Activated naive CD8-positive, alpha-beta T cell treated with anti-CD3 and anti-CD28 coated beads, Interleukin-2, amount 50 U/mL, for 24 hours (primary cell): ENCODE measurements at regions not wholly inside any gene's neighbourhood (a gene's known extent, or its start where the extent isn't known, plus 50 kb on each side); places are given as distances from the start of the nearest gene placed in this dataset.

Experiments
- ATAC-seq: fragments of 150-1000 bp; cut with Tn5 transposase; one replicate; pipeline ENCODE4 v1.10.0; 2021
- DNase-seq: peaks from one replicate; pipeline ENCODE4 v3.0.0; 2021
- H3K27ac Mint-ChIP-seq: one replicate; pipeline ENCODE4 v1.8.0; 2021; ENCODE audit warnings: mild to moderate bottlenecking, mixed read lengths
- H3K27me3 Mint-ChIP-seq: one replicate; pipeline ENCODE4 v1.8.0; 2021; ENCODE audit warnings: mixed read lengths
- H3K36me3 Mint-ChIP-seq: one replicate; pipeline ENCODE4 v1.8.0; 2021; ENCODE audit warnings: low read depth, mixed read lengths
- H3K4me1 Mint-ChIP-seq: one replicate; pipeline ENCODE4 v1.8.0; 2021; ENCODE audit warnings: mixed read lengths
- H3K4me3 Mint-ChIP-seq: one replicate; pipeline ENCODE4 v1.8.0; 2021; ENCODE audit warnings: mild to moderate bottlenecking, moderate library complexity, mixed read lengths
- H3K9me3 Mint-ChIP-seq: one replicate; pipeline ENCODE4 v1.8.0; 2021; ENCODE audit warnings: mixed read lengths

GRCh38 chr4:28362169-28362568 lies 1501.5 kb downstream of the STIM2 start:
- ATAC-seq (no peak), DNase-seq (no peak)
- no peaks in the 10 kb centered on the region for H3K4me1 Mint-ChIP-seq
- H3K4me3 Mint-ChIP-seq, result no peak overlapping the region
- no peaks in the 10 kb centered on the region for H3K27me3 Mint-ChIP-seq
- peaks cover 4% of the 10 kb centered on the region for H3K9me3 Mint-ChIP-seq
- no peak overlapping the region for H3K27ac Mint-ChIP-seq
- H3K36me3 Mint-ChIP-seq, result no peaks in the 10 kb centered on the region

- no peaks in the 10 kb centered on the region for H3K36me3 Mint-ChIP-seq
- H3K4me3 Mint-ChIP-seq, result no peak overlapping the region
- DNase-seq (no peak), ATAC-seq (no peak)
- no peaks in the 10 kb centered on the region for H3K27me3 Mint-ChIP-seq
- no peaks in the 10 kb centered on the region for H3K4me1 Mint-ChIP-seq
- H3K27ac Mint-ChIP-seq, result no peak overlapping the region
- H3K9me3 Mint-ChIP-seq, result peaks cover 9% of the 10 kb centered on the region
Observed at GRCh38 chr4:28369499-28369898, 1508.9 kb downstream of the STIM2 start.

GRCh38 chr4:28373191-28373590 lies 1512.5 kb downstream of the STIM2 start:
- Mint-ChIP-seq H3K9me3 (peaks cover 18% of the 10 kb centered on the region), H3K4me3 (no peak overlapping the region)

GRCh38 chr4:28373601-28374000 lies 1513.0 kb downstream of the STIM2 start:
- Mint-ChIP-seq H3K27ac (no peak overlapping the region), H3K27me3 (no peaks in the 10 kb centered on the region), H3K36me3 (no peaks in the 10 kb centered on the region), H3K4me3 (no peak overlapping the region), H3K4me1 (no peaks in the 10 kb centered on the region), H3K9me3 (peaks cover 18% of the 10 kb centered on the region)
- DNase-seq (no peak), ATAC-seq (no peak)

More at GRCh38 chr4:28373191-28373590, 1512.5 kb downstream of the STIM2 start:
- H3K36me3 Mint-ChIP-seq, result no peaks in the 10 kb centered on the region
- H3K27ac Mint-ChIP-seq, result no peak overlapping the region
- no peaks in the 10 kb centered on the region for H3K4me1 Mint-ChIP-seq
- no peaks in the 10 kb centered on the region for H3K27me3 Mint-ChIP-seq
- DNase-seq (no peak), ATAC-seq (no peak)

- ATAC-seq (no peak), DNase-seq (no peak)
- peaks cover 26% of the 10 kb centered on the region for H3K9me3 Mint-ChIP-seq
- no peaks in the 10 kb centered on the region for H3K4me1 Mint-ChIP-seq
- no peaks in the 10 kb centered on the region for H3K36me3 Mint-ChIP-seq
- H3K27ac Mint-ChIP-seq, result no peak overlapping the region
- no peaks in the 10 kb centered on the region for H3K27me3 Mint-ChIP-seq
- no peak overlapping the region for H3K4me3 Mint-ChIP-seq
Observed at GRCh38 chr4:28378109-28378830, 1517.6 kb downstream of the STIM2 start.

DNA sequence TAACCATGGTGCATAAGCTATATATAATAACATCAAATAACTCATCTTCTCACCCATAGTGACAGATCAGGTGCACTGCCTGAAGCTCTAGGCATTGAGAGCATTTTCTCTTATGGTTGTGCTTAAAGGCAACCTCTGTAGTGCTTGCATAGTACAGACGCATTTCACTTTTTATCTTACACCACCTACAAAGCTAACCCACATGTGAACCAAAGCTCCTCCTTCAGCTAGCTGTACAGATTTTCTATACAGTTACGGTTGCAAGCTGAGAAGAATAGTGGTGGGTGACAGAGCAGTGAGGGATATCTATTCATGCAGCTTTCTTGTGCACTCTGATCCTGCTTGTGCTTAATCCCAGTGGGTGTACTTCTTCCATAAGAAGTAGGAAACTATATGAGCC lies 1525.2 kb downstream of the STIM2 start:
- no peak overlapping the region for H3K4me3 Mint-ChIP-seq

GRCh38 chr4:28386776-28387175 lies 1526.1 kb downstream of the STIM2 start:
- Mint-ChIP-seq H3K27ac (no peak overlapping the region), H3K4me1 (no peaks in the 10 kb centered on the region), H3K9me3 (peaks cover 12% of the 10 kb centered on the region), H3K27me3 (no peaks in the 10 kb centered on the region), H3K4me3 (no peak overlapping the region), H3K36me3 (no peaks in the 10 kb centered on the region)
- ATAC-seq (no peak), DNase-seq (no peak)

More for the DNA sequence above, 1525.2 kb downstream of the STIM2 start:
- ATAC-seq, result no peak
- Mint-ChIP-seq H3K9me3 (peaks cover 9% of the 10 kb centered on the region), H3K27ac (no peak overlapping the region), H3K27me3 (no peaks in the 10 kb centered on the region), H3K4me1 (no peaks in the 10 kb centered on the region), H3K36me3 (no peaks in the 10 kb centered on the region)
- DNase-seq, result no peak

DNA sequence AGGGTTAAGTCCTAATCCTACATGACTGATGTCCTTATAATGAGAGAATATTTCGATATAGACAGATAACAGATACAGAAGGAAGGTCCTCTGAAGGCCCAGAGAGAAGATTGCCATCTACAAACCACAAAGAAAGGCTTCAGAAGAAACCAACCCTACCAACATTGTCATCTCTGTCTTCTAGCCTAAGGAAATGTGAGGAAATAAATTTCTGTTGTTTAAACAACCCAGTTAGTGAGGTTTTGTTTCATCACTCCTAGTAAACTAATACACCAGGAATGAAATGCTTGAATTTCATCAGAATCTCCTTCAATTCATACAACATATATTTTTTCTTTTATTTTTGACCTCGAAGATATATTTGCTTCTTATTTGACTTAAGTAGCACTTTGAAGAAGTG lies 1527.8 kb downstream of the STIM2 start:
- no peaks in the 10 kb centered on the region for H3K36me3 Mint-ChIP-seq
- H3K27ac Mint-ChIP-seq, result no peak overlapping the region
- H3K9me3 Mint-ChIP-seq, result peaks cover 14% of the 10 kb centered on the region
- H3K4me3 Mint-ChIP-seq, result no peak overlapping the region
- ATAC-seq, result no peak
- no peaks in the 10 kb centered on the region for H3K27me3 Mint-ChIP-seq
- DNase-seq, result no peak
- no peaks in the 10 kb centered on the region for H3K4me1 Mint-ChIP-seq

- DNase-seq (no peak), ATAC-seq (no peak)
- Mint-ChIP-seq H3K27ac (no peak overlapping the region), H3K4me3 (no peak overlapping the region), H3K4me1 (no peaks in the 10 kb centered on the region), H3K9me3 (peaks cover 14% of the 10 kb centered on the region), H3K27me3 (no peaks in the 10 kb centered on the region), H3K36me3 (no peaks in the 10 kb centered on the region)
Observed at GRCh38 chr4:28391877-28392276, 1531.2 kb downstream of the STIM2 start.

DNA sequence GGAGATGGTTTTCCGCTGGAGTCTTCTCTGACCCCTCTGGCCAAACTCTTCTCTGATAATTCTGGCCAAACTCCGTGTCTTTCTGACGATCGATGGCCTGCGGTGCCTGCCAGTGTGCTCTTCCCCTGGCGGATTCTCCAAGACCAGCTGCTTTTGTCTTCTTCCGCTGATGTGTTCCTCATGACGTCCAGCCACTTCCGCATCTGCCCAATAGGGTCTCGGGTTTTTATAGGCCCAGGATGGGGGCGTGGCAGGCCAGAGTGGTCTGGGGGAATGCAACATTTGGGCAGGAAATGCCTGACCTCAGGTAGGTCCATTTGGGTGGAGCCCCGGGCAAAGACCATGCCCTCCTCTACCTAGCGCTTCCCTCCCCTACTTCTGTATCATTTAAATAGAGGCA lies 1542.1 kb downstream of the STIM2 start:
- ATAC-seq, result no peak
- no peak overlapping the region for H3K4me3 Mint-ChIP-seq
- no peak for DNase-seq
- no peaks in the 10 kb centered on the region for H3K36me3 Mint-ChIP-seq
- H3K27ac Mint-ChIP-seq, result no peak overlapping the region
- no peaks in the 10 kb centered on the region for H3K4me1 Mint-ChIP-seq
- H3K9me3 Mint-ChIP-seq, result peaks cover 9% of the 10 kb centered on the region
- H3K27me3 Mint-ChIP-seq, result no peaks in the 10 kb centered on the region

DNA sequence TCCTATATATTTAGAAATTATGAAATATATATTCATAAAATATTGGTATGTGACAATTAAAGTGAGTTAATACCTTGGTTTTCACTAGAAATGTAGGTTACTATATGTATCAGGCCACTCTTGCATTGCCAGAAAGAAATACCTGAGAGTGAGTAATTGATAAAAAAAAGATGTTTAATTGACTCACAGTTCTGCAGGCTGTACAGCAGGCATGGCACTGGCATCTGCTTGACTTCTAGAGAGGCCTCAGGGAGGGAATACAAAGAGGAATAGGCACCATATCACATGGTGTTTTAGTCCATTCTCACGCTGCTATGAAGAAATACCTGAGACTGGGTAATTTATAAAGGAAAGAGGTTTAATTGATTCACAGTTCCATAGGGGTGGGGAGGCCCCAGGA lies 1560.6 kb downstream of the STIM2 start:
- Mint-ChIP-seq H3K9me3 (peaks cover 3% of the 10 kb centered on the region), H3K4me1 (no peaks in the 10 kb centered on the region), H3K36me3 (no peaks in the 10 kb centered on the region), H3K27ac (no peak overlapping the region), H3K4me3 (no peak overlapping the region), H3K27me3 (no peaks in the 10 kb centered on the region)
- no peak for ATAC-seq
- DNase-seq, result no peak

GRCh38 chr4:28426251-28426650 lies 1565.6 kb downstream of the STIM2 start:
- H3K36me3 Mint-ChIP-seq, result no peaks in the 10 kb centered on the region
- H3K27ac Mint-ChIP-seq, result no peak overlapping the region
- H3K9me3 Mint-ChIP-seq, result no peaks in the 10 kb centered on the region
- ATAC-seq, result no peak
- no peak overlapping the region for H3K4me3 Mint-ChIP-seq
- DNase-seq, result no peak
- H3K4me1 Mint-ChIP-seq, result no peaks in the 10 kb centered on the region
- no peaks in the 10 kb centered on the region for H3K27me3 Mint-ChIP-seq

- DNase-seq, result no peak
- Mint-ChIP-seq H3K9me3 (no peaks in the 10 kb centered on the region), H3K4me3 (no peak overlapping the region), H3K36me3 (no peaks in the 10 kb centered on the region), H3K27ac (no peak overlapping the region), H3K27me3 (no peaks in the 10 kb centered on the region), H3K4me1 (no peaks in the 10 kb centered on the region)
- no peak for ATAC-seq
Observed at GRCh38 chr4:28427306-28428085, 1566.9 kb downstream of the STIM2 start.

DNA sequence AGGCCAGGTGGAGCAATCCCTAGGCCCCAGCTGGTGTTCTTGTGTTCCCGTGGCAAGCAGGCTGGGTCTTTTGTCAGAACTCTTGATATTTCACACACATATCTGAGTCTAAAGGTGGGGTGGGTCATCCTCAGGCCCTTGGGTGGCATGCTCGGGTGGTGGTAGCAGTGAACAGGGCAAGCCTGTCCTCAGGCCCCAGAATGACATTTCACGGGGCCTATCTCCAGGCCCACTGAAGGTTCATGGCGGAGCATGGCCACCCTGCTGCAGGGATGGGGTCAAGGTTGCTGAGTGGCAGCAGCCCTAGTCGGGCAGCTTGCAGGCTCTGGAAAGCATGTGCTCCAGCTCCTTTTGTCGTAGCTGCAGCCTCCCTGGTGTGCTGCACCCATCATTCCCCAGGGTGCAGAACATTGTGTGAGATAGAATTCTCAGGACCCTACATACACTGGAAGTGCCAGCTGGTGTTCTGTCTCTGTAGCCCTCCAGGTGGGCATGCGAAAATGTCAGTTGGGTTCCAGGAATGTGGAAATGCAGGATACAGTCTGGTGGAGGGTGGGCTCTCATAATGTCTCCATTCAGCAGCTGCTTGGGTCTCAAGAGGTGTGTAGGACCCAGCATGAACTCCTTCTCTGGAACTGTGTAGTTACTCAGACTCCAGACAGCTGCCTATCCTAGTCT lies 1571.8 kb downstream of the STIM2 start:
- H3K4me3 Mint-ChIP-seq, result no peak overlapping the region
- no peak overlapping the region for H3K27ac Mint-ChIP-seq
- H3K4me1 Mint-ChIP-seq, result no peaks in the 10 kb centered on the region
- H3K9me3 Mint-ChIP-seq, result no peaks in the 10 kb centered on the region
- ATAC-seq (no peak), DNase-seq (no peak)
- no peaks in the 10 kb centered on the region for H3K36me3 Mint-ChIP-seq
- H3K27me3 Mint-ChIP-seq, result no peaks in the 10 kb centered on the region

DNA sequence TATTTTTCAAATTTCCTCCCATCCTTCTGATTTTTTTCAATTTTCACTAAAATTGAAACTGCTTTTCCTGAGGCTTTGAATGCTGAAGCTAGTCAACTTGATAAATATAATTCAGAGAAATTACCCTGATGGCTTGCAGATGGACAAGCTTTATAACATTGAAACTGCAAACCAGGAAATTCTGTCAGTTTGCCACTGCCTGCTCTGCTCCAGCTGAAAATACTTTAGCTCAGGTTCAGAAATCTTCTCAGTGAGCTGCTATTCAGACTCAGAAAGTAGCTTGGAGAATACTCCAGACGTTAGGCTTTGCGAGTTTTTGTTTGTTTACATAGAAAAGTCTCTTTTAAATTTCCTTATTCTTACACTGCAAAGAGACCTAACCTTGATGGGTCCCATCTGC lies 1574.7 kb downstream of the STIM2 start:
- Mint-ChIP-seq H3K36me3 (no peaks in the 10 kb centered on the region), H3K4me3 (no peak overlapping the region), H3K27me3 (no peaks in the 10 kb centered on the region), H3K27ac (no peak overlapping the region), H3K9me3 (peaks cover 3% of the 10 kb centered on the region), H3K4me1 (no peaks in the 10 kb centered on the region)
- DNase-seq (no peak), ATAC-seq (no peak)
